ENCODE measurements at regions not wholly inside any gene's neighbourhood (a gene's known extent, or its start where the extent isn't known, plus 50 kb on each side); places are given as distances from the start of the nearest gene placed in this dataset.

DNA sequence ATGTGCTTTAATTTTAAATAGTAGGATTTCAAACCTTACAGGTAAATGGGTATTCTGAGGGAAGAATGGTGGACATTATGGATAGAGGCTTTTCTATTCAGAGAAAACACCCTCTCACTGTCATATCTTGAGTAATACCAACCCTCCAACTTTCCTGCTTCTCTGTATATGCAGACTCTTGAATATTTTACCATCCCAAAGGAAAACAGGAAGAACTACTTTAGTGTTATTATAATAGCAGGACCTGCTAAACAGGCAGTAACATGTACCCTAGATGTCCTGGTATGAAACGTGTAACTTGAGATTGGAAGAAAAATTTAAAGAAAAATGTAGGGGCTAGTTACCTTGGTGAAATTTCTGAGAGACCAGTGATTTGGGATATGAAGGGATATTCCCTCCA lies 82.9 kb upstream of the TRHDE start (continued):
- TF ChIP-seq, protein P1, sequence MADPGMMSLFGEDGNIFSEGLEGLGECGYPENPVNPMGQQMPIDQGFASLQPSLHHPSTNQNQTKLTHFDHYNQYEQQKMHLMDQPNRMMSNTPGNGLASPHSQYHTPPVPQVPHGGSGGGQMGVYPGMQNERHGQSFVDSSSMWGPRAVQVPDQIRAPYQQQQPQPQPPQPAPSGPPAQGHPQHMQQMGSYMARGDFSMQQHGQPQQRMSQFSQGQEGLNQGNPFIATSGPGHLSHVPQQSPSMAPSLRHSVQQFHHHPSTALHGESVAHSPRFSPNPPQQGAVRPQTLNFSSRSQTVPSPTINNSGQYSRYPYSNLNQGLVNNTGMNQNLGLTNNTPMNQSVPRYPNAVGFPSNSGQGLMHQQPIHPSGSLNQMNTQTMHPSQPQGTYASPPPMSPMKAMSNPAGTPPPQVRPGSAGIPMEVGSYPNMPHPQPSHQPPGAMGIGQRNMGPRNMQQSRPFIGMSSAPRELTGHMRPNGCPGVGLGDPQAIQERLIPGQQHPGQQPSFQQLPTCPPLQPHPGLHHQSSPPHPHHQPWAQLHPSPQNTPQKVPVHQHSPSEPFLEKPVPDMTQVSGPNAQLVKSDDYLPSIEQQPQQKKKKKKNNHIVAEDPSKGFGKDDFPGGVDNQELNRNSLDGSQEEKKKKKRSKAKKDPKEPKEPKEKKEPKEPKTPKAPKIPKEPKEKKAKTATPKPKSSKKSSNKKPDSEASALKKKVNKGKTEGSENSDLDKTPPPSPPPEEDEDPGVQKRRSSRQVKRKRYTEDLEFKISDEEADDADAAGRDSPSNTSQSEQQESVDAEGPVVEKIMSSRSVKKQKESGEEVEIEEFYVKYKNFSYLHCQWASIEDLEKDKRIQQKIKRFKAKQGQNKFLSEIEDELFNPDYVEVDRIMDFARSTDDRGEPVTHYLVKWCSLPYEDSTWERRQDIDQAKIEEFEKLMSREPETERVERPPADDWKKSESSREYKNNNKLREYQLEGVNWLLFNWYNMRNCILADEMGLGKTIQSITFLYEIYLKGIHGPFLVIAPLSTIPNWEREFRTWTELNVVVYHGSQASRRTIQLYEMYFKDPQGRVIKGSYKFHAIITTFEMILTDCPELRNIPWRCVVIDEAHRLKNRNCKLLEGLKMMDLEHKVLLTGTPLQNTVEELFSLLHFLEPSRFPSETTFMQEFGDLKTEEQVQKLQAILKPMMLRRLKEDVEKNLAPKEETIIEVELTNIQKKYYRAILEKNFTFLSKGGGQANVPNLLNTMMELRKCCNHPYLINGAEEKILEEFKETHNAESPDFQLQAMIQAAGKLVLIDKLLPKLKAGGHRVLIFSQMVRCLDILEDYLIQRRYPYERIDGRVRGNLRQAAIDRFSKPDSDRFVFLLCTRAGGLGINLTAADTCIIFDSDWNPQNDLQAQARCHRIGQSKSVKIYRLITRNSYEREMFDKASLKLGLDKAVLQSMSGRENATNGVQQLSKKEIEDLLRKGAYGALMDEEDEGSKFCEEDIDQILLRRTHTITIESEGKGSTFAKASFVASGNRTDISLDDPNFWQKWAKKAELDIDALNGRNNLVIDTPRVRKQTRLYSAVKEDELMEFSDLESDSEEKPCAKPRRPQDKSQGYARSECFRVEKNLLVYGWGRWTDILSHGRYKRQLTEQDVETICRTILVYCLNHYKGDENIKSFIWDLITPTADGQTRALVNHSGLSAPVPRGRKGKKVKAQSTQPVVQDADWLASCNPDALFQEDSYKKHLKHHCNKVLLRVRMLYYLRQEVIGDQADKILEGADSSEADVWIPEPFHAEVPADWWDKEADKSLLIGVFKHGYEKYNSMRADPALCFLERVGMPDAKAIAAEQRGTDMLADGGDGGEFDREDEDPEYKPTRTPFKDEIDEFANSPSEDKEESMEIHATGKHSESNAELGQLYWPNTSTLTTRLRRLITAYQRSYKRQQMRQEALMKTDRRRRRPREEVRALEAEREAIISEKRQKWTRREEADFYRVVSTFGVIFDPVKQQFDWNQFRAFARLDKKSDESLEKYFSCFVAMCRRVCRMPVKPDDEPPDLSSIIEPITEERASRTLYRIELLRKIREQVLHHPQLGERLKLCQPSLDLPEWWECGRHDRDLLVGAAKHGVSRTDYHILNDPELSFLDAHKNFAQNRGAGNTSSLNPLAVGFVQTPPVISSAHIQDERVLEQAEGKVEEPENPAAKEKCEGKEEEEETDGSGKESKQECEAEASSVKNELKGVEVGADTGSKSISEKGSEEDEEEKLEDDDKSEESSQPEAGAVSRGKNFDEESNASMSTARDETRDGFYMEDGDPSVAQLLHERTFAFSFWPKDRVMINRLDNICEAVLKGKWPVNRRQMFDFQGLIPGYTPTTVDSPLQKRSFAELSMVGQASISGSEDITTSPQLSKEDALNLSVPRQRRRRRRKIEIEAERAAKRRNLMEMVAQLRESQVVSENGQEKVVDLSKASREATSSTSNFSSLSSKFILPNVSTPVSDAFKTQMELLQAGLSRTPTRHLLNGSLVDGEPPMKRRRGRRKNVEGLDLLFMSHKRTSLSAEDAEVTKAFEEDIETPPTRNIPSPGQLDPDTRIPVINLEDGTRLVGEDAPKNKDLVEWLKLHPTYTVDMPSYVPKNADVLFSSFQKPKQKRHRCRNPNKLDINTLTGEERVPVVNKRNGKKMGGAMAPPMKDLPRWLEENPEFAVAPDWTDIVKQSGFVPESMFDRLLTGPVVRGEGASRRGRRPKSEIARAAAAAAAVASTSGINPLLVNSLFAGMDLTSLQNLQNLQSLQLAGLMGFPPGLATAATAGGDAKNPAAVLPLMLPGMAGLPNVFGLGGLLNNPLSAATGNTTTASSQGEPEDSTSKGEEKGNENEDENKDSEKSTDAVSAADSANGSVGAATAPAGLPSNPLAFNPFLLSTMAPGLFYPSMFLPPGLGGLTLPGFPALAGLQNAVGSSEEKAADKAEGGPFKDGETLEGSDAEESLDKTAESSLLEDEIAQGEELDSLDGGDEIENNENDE (IDR thresholded peaks at IDR 0.05; ENCODE audit: insufficient replicate concordance, low read length) = no peak
- TF ChIP-seq KDM4A (IDR thresholded peaks at IDR 0.05; ENCODE audit: low read depth, low read length, severe bottlenecking) = no peak

Measured in H1 (cell line).